Osteoblast (primary cell): ENCODE measurements at regions not wholly inside any gene's neighbourhood (a gene's known extent, or its start where the extent isn't known, plus 50 kb on each side); places are given as distances from the start of the nearest gene placed in this dataset.

Source experiments
- DNase-seq: peaks from one replicate; pipeline ENCODE4 v3.0.0; 2011; ENCODE audit warnings: low spot score, mixed read lengths; ENCODE audit not compliant: insufficient read length; ENCODE audit errors: missing footprints
- H2AFZ ChIP-seq: 2 replicates; pipeline ENCODE4 v1.6.0; 2011; ENCODE audit warnings: mild to moderate bottlenecking, low read length
- H3K27ac ChIP-seq: 2 replicates; pipeline ENCODE4 v1.5.1; 2011; ENCODE audit warnings: mild to moderate bottlenecking, low read depth, low read length, moderate library complexity
- H3K27me3 ChIP-seq: 2 replicates; pipeline ENCODE4 v1.6.0; 2012; ENCODE audit warnings: mild to moderate bottlenecking, control low read depth, inconsistent platforms, low read length, moderate library complexity; ENCODE audit not compliant: insufficient read depth
- H3K36me3 ChIP-seq: 2 replicates; pipeline ENCODE4 v1.5.1; 2011; ENCODE audit warnings: mild to moderate bottlenecking, low read length, control low read depth, moderate library complexity; ENCODE audit not compliant: insufficient read depth
- H3K4me1 ChIP-seq: 2 replicates; pipeline ENCODE4 v1.5.1; 2011; ENCODE audit warnings: mild to moderate bottlenecking, low read length, control low read depth, moderate library complexity; ENCODE audit not compliant: insufficient read depth
- H3K4me2 ChIP-seq: 2 replicates; pipeline ENCODE4 v1.6.0; 2011; ENCODE audit warnings: mild to moderate bottlenecking, low read length; ENCODE audit not compliant: insufficient read depth
- H3K4me3 ChIP-seq: fragments of 200-600 bp; sonication (generic); 3 replicates; pipeline ENCODE4 v1.5.1; 2012; ENCODE audit warnings: mild to moderate bottlenecking, low read length, inconsistent platforms; ENCODE audit not compliant: insufficient read depth
- H3K79me2 ChIP-seq: 2 replicates; pipeline ENCODE4 v1.6.0; 2012; ENCODE audit warnings: mild to moderate bottlenecking, low read length, control low read depth, inconsistent platforms; ENCODE audit not compliant: insufficient read depth
- H3K9me3 ChIP-seq: 2 replicates; pipeline ENCODE4 v1.5.1; 2011; ENCODE audit warnings: low read depth, low read length, control low read depth
- H4K20me1 ChIP-seq: 2 replicates; pipeline ENCODE4 v1.6.0; 2012; ENCODE audit warnings: mild to moderate bottlenecking, low read length, control low read depth; ENCODE audit not compliant: insufficient read depth
- TF ChIP-seq, protein P1 (sequence below): IDR thresholded peaks from 2 replicates; pipeline ENCODE4 v1.5.1; 2011; ENCODE audit warnings: mild to moderate bottlenecking, low read depth, low read length, moderate library complexity; ENCODE audit errors: extremely low read depth

GRCh38 chr2:175540421-175540820 is 358.9 kb upstream of the ATP5MC3 start:
- no peak overlapping the region for H3K4me2 ChIP-seq
- H2AFZ ChIP-seq = no peak overlapping the region
- TF ChIP-seq, protein P1, sequence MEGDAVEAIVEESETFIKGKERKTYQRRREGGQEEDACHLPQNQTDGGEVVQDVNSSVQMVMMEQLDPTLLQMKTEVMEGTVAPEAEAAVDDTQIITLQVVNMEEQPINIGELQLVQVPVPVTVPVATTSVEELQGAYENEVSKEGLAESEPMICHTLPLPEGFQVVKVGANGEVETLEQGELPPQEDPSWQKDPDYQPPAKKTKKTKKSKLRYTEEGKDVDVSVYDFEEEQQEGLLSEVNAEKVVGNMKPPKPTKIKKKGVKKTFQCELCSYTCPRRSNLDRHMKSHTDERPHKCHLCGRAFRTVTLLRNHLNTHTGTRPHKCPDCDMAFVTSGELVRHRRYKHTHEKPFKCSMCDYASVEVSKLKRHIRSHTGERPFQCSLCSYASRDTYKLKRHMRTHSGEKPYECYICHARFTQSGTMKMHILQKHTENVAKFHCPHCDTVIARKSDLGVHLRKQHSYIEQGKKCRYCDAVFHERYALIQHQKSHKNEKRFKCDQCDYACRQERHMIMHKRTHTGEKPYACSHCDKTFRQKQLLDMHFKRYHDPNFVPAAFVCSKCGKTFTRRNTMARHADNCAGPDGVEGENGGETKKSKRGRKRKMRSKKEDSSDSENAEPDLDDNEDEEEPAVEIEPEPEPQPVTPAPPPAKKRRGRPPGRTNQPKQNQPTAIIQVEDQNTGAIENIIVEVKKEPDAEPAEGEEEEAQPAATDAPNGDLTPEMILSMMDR = no peak
- no peaks in the 10 kb centered on the region for H3K27me3 ChIP-seq
- no peaks in the 10 kb centered on the region for H3K4me1 ChIP-seq
- no peak overlapping the region for H3K27ac ChIP-seq
- H3K9me3 ChIP-seq = no peaks in the 10 kb centered on the region
- DNase-seq = no peak
- no peaks in the 10 kb centered on the region for H3K36me3 ChIP-seq
- H3K4me3 ChIP-seq = no peak overlapping the region
- no peaks in the 10 kb centered on the region for H4K20me1 ChIP-seq
- H3K79me2 ChIP-seq = no peaks in the 10 kb centered on the region

GRCh38 chr2:175539122-175539521 is 357.6 kb upstream of the ATP5MC3 start:
- H3K4me3 ChIP-seq = no peak overlapping the region
- H3K4me1 ChIP-seq = no peaks in the 10 kb centered on the region
- no peaks in the 10 kb centered on the region for H3K79me2 ChIP-seq
- H3K36me3 ChIP-seq = no peaks in the 10 kb centered on the region
- H3K27me3 ChIP-seq = no peaks in the 10 kb centered on the region
- no peak overlapping the region for H2AFZ ChIP-seq
- no peaks in the 10 kb centered on the region for H4K20me1 ChIP-seq
- no peak overlapping the region for H3K4me2 ChIP-seq
- no peak overlapping the region for H3K27ac ChIP-seq
- no peaks in the 10 kb centered on the region for H3K9me3 ChIP-seq
- TF ChIP-seq, protein P1 = no peak
- no peak for DNase-seq

DNA sequence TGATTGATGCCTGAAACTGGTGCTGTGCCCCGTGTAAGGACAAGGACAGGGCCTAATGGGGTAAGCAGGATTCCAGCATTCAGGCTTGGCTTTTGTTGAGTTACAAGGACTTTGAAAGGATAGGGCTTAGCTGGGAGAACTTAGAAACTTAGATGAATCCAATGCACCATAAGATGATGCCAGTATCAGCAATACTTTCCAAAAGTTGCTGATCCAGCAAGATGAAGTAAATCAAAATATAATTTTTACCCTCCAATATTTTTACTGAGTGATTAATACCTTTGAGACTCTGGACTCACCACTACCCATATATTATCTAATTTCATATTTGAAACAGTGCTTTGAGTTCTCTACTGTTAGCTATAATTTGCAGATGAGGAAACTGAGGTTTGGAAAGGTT is 354.5 kb upstream of the ATP5MC3 start:
- no peaks in the 10 kb centered on the region for H4K20me1 ChIP-seq
- TF ChIP-seq, protein P1 = no peak
- no peaks in the 10 kb centered on the region for H3K79me2 ChIP-seq
- H3K27ac ChIP-seq = no peak overlapping the region
- no peaks in the 10 kb centered on the region for H3K9me3 ChIP-seq
- no peaks in the 10 kb centered on the region for H3K4me1 ChIP-seq
- H3K36me3 ChIP-seq = no peaks in the 10 kb centered on the region
- no peak for DNase-seq
- H2AFZ ChIP-seq = no peak overlapping the region
- H3K27me3 ChIP-seq = no peaks in the 10 kb centered on the region
- no peak overlapping the region for H3K4me3 ChIP-seq
- no peak overlapping the region for H3K4me2 ChIP-seq

DNA sequence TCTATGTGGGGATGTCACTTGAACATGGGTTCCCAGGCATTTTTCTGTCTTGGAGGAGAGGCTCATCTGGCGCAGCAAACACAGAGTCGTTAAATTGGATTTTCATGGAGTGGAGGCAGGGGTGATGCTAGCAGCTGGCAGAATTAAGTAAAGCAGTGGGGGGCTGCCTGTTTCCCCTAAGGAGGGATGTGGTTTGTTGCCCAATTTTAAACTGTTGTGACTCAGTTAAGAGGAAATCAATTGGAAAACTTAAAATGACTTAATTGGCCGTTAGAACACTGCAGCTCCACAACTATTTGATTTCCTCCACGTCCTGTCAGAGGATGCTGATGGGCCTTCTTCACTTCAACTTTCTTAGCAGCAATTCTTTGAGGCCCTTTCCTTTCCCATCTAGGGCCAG is 354.1 kb upstream of the ATP5MC3 start:
- H3K4me1 ChIP-seq = no peaks in the 10 kb centered on the region
- H4K20me1 ChIP-seq = no peaks in the 10 kb centered on the region
- no peaks in the 10 kb centered on the region for H3K79me2 ChIP-seq
- no peak overlapping the region for H2AFZ ChIP-seq
- no peak overlapping the region for H3K4me2 ChIP-seq
- H3K4me3 ChIP-seq = no peak overlapping the region
- TF ChIP-seq, protein P1 = no peak
- no peak overlapping the region for H3K27ac ChIP-seq
- H3K36me3 ChIP-seq = no peaks in the 10 kb centered on the region
- H3K9me3 ChIP-seq = no peaks in the 10 kb centered on the region
- DNase-seq = no peak
- no peaks in the 10 kb centered on the region for H3K27me3 ChIP-seq
